Panc1 (cell line): ENCODE measurements at regions not wholly inside any gene's neighbourhood (a gene's known extent, or its start where the extent isn't known, plus 50 kb on each side); places are given as distances from the start of the nearest gene placed in this dataset.

Experiments used
- ATAC-seq: fragments of 200-7000 bp; cut with Tn5 transposase; 2 replicates; pipeline ENCODE4 v1.9.1; 2020; ENCODE audit warnings: mild to moderate bottlenecking, moderate library complexity
- BruUV-seq: library from RNA; stranded (reverse); fragments of 400-500 nt; replicated peaks from 2 replicates; lab custom pipeline; 2021; lab: Mats Ljungman, UMichigan
- CTCF ChIA-PET: fragments of 300-600 bp; sonication (Branson Sonifier 250); formaldehyde crosslinking; loops from one replicate; lab custom pipeline; 2022; ENCODE audit warnings: antibody characterized with exemption; lab: Charles Lee
- POLR2A ChIA-PET: fragments of 300-600 bp; sonication (Branson Sonifier 250); formaldehyde crosslinking; loops from one replicate; lab custom pipeline; 2022; ENCODE audit warnings: antibody characterized with exemption; lab: Charles Lee
- DNase-seq: peaks from one replicate; pipeline ENCODE4 v3.0.0-alpha.2; 2010; ENCODE audit warnings: low read depth, low spot score
- H3K27ac ChIP-seq: 2 replicates; pipeline ENCODE4 v1.5.1; 2011; ENCODE audit warnings: mild to moderate bottlenecking, low read length, inconsistent platforms
- H3K27me3 ChIP-seq: fragments of 200-500 bp; sonication (Bioruptor generic); 2 replicates; pipeline ENCODE4 v1.6.0; 2014; ENCODE audit warnings: low read length, inconsistent platforms; ENCODE audit not compliant: control insufficient read depth, insufficient read depth
- H3K36me3 ChIP-seq: fragments of 200-500 bp; sonication (Bioruptor generic); 2 replicates; pipeline ENCODE4 v1.5.1; 2014; ENCODE audit warnings: inconsistent platforms, mild to moderate bottlenecking, low read length, moderate library complexity; ENCODE audit not compliant: control insufficient read depth, insufficient read depth
- H3K4me1 ChIP-seq: 2 replicates; pipeline ENCODE4 v1.5.1; 2011; ENCODE audit warnings: inconsistent platforms, mild to moderate bottlenecking, low read length, moderate library complexity; ENCODE audit not compliant: control insufficient read depth, insufficient read depth
- H3K4me3 ChIP-seq, 2 experiments: 2 replicates each; pipeline ENCODE4 v1.5.1; 2011 to 2012; ENCODE audit warnings: low read depth in 2 of 2, low read length in 2 of 2, mild to moderate bottlenecking in 2 of 2, inconsistent platforms in 1 of 2, moderate library complexity in 1 of 2
- H3K9me3 ChIP-seq: fragments of 200-500 bp; sonication (Bioruptor generic); 2 replicates; pipeline ENCODE4 v1.5.1; 2014; ENCODE audit warnings: low read depth, mild to moderate bottlenecking, inconsistent platforms, low read length, moderate library complexity; ENCODE audit not compliant: control insufficient read depth, insufficient read depth
- POLR2AphosphoS5 ChIP-seq: IDR thresholded peaks from 2 replicates; pipeline ENCODE4 v1.6.1; 2012; ENCODE audit warnings: mild to moderate bottlenecking, low read depth, low read length, moderate library complexity
- SIN3A ChIP-seq: IDR thresholded peaks from 2 replicates; pipeline ENCODE4 v1.6.1; 2012; ENCODE audit warnings: low read depth, mild to moderate bottlenecking, low read length, moderate library complexity, borderline replicate concordance; ENCODE audit not compliant: insufficient read depth
- TCF7L2 ChIP-seq: IDR thresholded peaks from 2 replicates; pipeline ENCODE4 v1.6.1; 2011; ENCODE audit warnings: mild to moderate bottlenecking, low read depth, low read length, inconsistent platforms
- in situ Hi-C: cut with HindIII; loops from 2 replicates; pipeline ENCODE4 v1.10.0; 2016; ENCODE audit warnings: low sequenced_read_pairs, low pct_unique_long_range_greater_than_20kb
- intact Hi-C: fragments of 100-400 bp; cut with micrococcal nuclease; formaldehyde crosslinking; loops from one replicate; pipeline ENCODE4 v1.10.0; 2022; ENCODE audit not compliant: unreplicated experiment
- TF ChIP-seq, protein P1 (sequence below), 2 experiments: IDR thresholded peaks; 2 replicates each; pipeline ENCODE4 v1.6.1; 2011 to 2012; ENCODE audit warnings: low read depth in 2 of 2, control low read depth in 1 of 2, low read length in 1 of 2, mild to moderate bottlenecking in 1 of 2, moderate library complexity in 1 of 2; ENCODE audit not compliant: insufficient read depth in 1 of 2
- TF ChIP-seq, protein P2 (sequence below): fragments of 450-650 bp; IDR thresholded peaks from 2 replicates; pipeline ENCODE4 v1.5.1; 2017; ENCODE audit warnings: mild to moderate bottlenecking

DNA sequence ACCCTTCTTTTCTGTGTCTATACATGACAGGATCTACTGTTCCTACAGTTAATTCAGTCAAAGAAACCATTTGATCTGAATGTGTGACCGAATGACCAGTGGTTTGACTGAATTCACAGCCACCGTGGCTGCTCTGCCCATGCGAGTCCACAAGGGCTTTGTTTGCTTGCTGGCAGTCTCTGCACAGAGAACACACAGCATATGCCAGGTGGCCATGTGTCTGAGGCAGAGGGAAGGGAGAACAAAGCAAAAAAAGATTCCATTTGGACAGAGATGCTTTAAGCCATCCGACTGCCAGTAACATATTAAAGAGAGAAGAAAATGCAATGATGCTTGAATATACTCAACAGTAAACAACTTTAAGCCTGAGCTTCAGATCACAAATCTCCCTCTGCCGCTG is 737.8 kb upstream of the CXADR start:
- no peak overlapping the region for H3K27ac ChIP-seq
- DNase-seq (no peak), ATAC-seq (no peak)
- H3K36me3 ChIP-seq, result no peaks in the 10 kb centered on the region
- no peaks in the 10 kb centered on the region for H3K27me3 ChIP-seq
- ChIA-PET POLR2A (no interaction called here), CTCF (interaction anchor here (0.7 kb wide), 1 partner anchor 104 kb away, joined by 4 read pairs; no protein-coding TSS in a partner anchor)
- no peak for TF ChIP-seq TCF7L2
- TF ChIP-seq, protein P1, sequence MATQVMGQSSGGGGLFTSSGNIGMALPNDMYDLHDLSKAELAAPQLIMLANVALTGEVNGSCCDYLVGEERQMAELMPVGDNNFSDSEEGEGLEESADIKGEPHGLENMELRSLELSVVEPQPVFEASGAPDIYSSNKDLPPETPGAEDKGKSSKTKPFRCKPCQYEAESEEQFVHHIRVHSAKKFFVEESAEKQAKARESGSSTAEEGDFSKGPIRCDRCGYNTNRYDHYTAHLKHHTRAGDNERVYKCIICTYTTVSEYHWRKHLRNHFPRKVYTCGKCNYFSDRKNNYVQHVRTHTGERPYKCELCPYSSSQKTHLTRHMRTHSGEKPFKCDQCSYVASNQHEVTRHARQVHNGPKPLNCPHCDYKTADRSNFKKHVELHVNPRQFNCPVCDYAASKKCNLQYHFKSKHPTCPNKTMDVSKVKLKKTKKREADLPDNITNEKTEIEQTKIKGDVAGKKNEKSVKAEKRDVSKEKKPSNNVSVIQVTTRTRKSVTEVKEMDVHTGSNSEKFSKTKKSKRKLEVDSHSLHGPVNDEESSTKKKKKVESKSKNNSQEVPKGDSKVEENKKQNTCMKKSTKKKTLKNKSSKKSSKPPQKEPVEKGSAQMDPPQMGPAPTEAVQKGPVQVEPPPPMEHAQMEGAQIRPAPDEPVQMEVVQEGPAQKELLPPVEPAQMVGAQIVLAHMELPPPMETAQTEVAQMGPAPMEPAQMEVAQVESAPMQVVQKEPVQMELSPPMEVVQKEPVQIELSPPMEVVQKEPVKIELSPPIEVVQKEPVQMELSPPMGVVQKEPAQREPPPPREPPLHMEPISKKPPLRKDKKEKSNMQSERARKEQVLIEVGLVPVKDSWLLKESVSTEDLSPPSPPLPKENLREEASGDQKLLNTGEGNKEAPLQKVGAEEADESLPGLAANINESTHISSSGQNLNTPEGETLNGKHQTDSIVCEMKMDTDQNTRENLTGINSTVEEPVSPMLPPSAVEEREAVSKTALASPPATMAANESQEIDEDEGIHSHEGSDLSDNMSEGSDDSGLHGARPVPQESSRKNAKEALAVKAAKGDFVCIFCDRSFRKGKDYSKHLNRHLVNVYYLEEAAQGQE (IDR thresholded peaks at IDR 0.05; ENCODE audit: insufficient read depth in 1 of 2, low read depth in 2 of 2, low read length in 1 of 2), result no peak
- TF ChIP-seq, protein P2, sequence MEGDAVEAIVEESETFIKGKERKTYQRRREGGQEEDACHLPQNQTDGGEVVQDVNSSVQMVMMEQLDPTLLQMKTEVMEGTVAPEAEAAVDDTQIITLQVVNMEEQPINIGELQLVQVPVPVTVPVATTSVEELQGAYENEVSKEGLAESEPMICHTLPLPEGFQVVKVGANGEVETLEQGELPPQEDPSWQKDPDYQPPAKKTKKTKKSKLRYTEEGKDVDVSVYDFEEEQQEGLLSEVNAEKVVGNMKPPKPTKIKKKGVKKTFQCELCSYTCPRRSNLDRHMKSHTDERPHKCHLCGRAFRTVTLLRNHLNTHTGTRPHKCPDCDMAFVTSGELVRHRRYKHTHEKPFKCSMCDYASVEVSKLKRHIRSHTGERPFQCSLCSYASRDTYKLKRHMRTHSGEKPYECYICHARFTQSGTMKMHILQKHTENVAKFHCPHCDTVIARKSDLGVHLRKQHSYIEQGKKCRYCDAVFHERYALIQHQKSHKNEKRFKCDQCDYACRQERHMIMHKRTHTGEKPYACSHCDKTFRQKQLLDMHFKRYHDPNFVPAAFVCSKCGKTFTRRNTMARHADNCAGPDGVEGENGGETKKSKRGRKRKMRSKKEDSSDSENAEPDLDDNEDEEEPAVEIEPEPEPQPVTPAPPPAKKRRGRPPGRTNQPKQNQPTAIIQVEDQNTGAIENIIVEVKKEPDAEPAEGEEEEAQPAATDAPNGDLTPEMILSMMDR, result no peak
- no peak for TF ChIP-seq SIN3A
- no peak for TF ChIP-seq POLR2AphosphoS5
- BruUV-seq, result no TSS peak
- in situ Hi-C loops (no loop called here), intact Hi-C loops (no loop called here)
- H3K4me3 ChIP-seq, result no peak overlapping the region
- no peaks in the 10 kb centered on the region for H3K9me3 ChIP-seq
- no peaks in the 10 kb centered on the region for H3K4me1 ChIP-seq

DNA sequence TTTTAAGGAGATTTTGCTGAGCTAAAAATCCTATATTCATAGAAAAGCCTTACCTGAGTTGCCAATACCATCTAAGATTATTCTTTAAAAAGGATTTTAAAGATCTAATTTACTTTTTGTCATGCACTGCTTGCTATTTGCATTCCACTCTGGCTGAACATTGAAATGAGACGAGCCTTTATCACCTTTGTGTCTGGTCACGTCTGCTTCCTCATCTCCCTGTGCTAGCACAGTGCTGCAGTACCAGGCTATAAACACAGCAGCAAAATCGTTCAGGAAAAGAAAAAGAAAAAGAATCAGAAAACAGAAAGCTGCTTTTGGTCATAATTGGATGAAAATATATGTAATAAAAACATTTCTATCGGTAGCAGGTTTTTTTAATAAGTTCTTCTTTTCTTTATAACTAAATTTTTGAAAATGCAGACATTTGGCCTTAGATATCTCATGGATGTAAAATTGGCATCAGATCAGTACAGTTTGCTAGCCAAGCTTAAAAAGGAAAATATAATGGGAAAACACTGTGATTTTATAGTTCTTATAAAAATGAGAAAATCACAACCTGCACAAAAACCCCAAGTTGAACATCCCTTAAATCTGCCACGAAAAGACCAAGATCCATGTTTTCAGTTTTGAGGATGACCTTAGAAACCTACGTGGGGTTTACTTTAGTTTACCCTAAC is 735.7 kb upstream of the CXADR start:
- ATAC-seq (no peak), DNase-seq (no peak)
- POLR2A ChIA-PET, result no interaction called here
- H3K36me3 ChIP-seq, result no peaks in the 10 kb centered on the region
- in situ Hi-C loops, result no loop called here
- TF ChIP-seq TCF7L2, result no peak
- TF ChIP-seq SIN3A, result no peak
- TF ChIP-seq, protein P2, result no peak
- TF ChIP-seq, protein P1 (IDR thresholded peaks at IDR 0.05; ENCODE audit: insufficient read depth in 1 of 2, low read depth in 2 of 2, low read length in 1 of 2), result no peak
- no peak for TF ChIP-seq POLR2AphosphoS5
- H3K9me3 ChIP-seq, result no peaks in the 10 kb centered on the region
- H3K27me3 ChIP-seq, result no peaks in the 10 kb centered on the region
- CTCF ChIA-PET, result no interaction called here
- no TSS peak for BruUV-seq
- H3K4me3 ChIP-seq, result no peak overlapping the region
- no peaks in the 10 kb centered on the region for H3K4me1 ChIP-seq
- H3K27ac ChIP-seq, result no peak overlapping the region
- intact Hi-C loops, result no loop called here
